ENCODE measurements at regions not wholly inside any gene's neighbourhood (a gene's known extent, or its start where the extent isn't known, plus 50 kb on each side); places are given as distances from the start of the nearest gene placed in this dataset.

- WGBS, 2 donors: 73 to 79% methylated on average over 5 of the region's 5 CpGs
- Histone ChIP-seq H3K36me3 (no peaks in the 10 kb centered on the region), H3K27me3 (no peaks in the 10 kb centered on the region), H3K4me3 (no peak overlapping the region), H3K27ac (no peak overlapping the region), H3K4me1 (peaks cover 0 to 49% (median 6%) of the 10 kb centered on the region in 9 donors), H3K9me3 (no peaks in the 10 kb centered on the region)
- DNase-seq (no peak), ATAC-seq (no peak)
- no peak for TF ChIP-seq CTCF (IDR thresholded peaks at IDR 0.05)
- intact Hi-C loops (cut with DNase I): loop anchor here in 1 of 10 donors (10.0 kb wide), 1 partner anchor 83 kb away; no protein-coding TSS in a partner anchor
Observed at GRCh38 chr2:38181806-38182491, 106.0 kb upstream of the CYP1B1 start.

DNA sequence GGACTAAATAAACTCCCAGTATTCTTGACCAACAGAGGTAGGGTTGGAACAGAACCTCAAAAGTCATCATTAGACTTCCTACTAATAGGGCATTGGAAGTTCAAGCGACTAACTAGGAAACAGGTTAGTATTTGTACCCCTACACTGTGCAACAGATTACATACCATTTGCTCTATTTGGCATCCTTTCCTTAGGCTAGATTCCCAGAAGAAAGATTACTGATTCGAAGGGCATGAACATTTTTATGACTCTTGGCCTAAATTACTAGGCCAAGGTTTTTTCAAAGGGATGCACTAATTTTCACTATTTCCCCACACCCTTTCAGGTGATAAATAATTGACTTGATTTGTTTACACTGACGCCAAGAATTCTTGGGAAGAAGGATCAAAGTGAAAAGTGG lies 104.8 kb upstream of the CYP1B1 start:
- 84 to 88% methylated on average over 3 of the region's 3 CpGs for WGBS, 2 donors
- intact Hi-C loops (cut with DNase I): loop anchor here in 1 of 10 donors (10.0 kb wide), 1 partner anchor 84 kb away; no protein-coding TSS in a partner anchor
- no peak overlapping the region for H3K27ac ChIP-seq
- no peak for ATAC-seq
- H3K36me3 ChIP-seq: no peaks in the 10 kb centered on the region
- H3K4me1 ChIP-seq: peaks cover 0 to 58% (median 6%) of the 10 kb centered on the region in 9 donors
- TF ChIP-seq CTCF (IDR thresholded peaks at IDR 0.05): no peak
- no peaks in the 10 kb centered on the region for H3K9me3 ChIP-seq
- H3K4me3 ChIP-seq: no peak overlapping the region
- H3K27me3 ChIP-seq: no peaks in the 10 kb centered on the region
- DNase-seq: no peak

- intact Hi-C loops (cut with DNase I): loop anchor here in 1 of 10 donors (1.0 kb wide), 1 partner anchor 32 kb away; no protein-coding TSS in a partner anchor
- peak overlapping the region in 9 of 10 donors; percentile 37 to 88 (median 58) for H3K27ac ChIP-seq
- peaks cover 0 to 63% (median 6%) of the 10 kb centered on the region in 9 donors for H3K4me1 ChIP-seq
- 54 to 55% methylated on average over 5 of the region's 5 CpGs for WGBS, 2 donors
- H3K9me3 ChIP-seq: no peaks in the 10 kb centered on the region
- TF ChIP-seq CTCF (IDR thresholded peaks at IDR 0.05): no peak
- H3K36me3 ChIP-seq: no peaks in the 10 kb centered on the region
- H3K4me3 ChIP-seq: no peak overlapping the region
- DNase-seq (peak in 1 of 2 donors; percentile 23), ATAC-seq (peak in 6 of 8 donors; percentile 17 to 72 (median 46))
- no peaks in the 10 kb centered on the region for H3K27me3 ChIP-seq
Observed at GRCh38 chr2:38178556-38179419, 102.8 kb upstream of the CYP1B1 start.

DNA sequence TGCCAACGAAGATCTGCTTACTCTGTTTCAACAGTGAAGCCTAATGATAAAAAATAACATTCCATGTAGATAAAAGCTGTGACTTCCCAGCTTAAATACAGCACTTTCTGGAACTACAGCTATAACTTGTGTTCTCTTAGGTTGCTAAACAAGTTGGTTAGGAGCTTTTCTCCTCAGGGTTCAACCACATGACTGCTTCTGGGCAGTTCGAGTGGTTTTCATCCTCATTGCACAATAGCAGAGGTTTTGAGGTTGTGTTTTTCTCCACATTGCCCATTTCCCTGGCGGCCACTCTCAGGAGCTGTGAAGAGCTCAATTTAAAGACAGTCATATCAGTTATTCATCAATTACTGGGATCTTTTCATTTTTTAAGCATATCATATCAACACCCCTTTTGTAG lies 102.2 kb upstream of the CYP1B1 start:
- Histone ChIP-seq H3K27ac (peak overlapping the region in 9 of 10 donors; percentile 37 to 88 (median 58)), H3K27me3 (no peaks in the 10 kb centered on the region), H3K9me3 (no peaks in the 10 kb centered on the region), H3K36me3 (no peaks in the 10 kb centered on the region), H3K4me1 (peaks cover 0 to 70% (median 6%) of the 10 kb centered on the region in 9 donors), H3K4me3 (no peak overlapping the region)
- peak in 1 of 9 donors; percentile 5 for TF ChIP-seq CTCF (IDR thresholded peaks at IDR 0.05)
- peak in 6 of 8 donors; percentile 36 to 67 (median 54) for ATAC-seq
- intact Hi-C loops (cut with DNase I): loop anchor here in 1 of 10 donors (1.0 kb wide), 1 partner anchor 32 kb away; no protein-coding TSS in a partner anchor
- no peak for DNase-seq
- WGBS, 2 donors: 68 to 78% methylated on average over 3 of the region's 3 CpGs
